Astrocyte (in vitro differentiated cells and primary cell): ENCODE measurements at regions not wholly inside any gene's neighbourhood (a gene's known extent, or its start where the extent isn't known, plus 50 kb on each side); places are given as distances from the start of the nearest gene placed in this dataset.

Source experiments
- CTCF ChIP-seq: IDR thresholded peaks from 2 replicates; pipeline ENCODE4 v1.5.1; 2011; ENCODE audit warnings: low read depth, mild to moderate bottlenecking, inconsistent platforms, low read length, moderate library complexity; ENCODE audit not compliant: insufficient read depth
- EZH2 ChIP-seq: IDR thresholded peaks from 2 replicates; pipeline ENCODE4 v1.6.1; 2012; ENCODE audit warnings: mild to moderate bottlenecking, low read length, inconsistent platforms; ENCODE audit not compliant: insufficient read depth

- no peak for TF ChIP-seq CTCF
- TF ChIP-seq EZH2, result no peak
Measured at GRCh38 chr14:22007363-22007762, 333.7 kb upstream of the OR4E1 start.
